GM13977 (cell line): ENCODE measurements at regions not wholly inside any gene's neighbourhood (a gene's known extent, or its start where the extent isn't known, plus 50 kb on each side); places are given as distances from the start of the nearest gene placed in this dataset.

ENCODE experiments used
- DNase-seq: peaks from one replicate; pipeline ENCODE4 v3.0.0; 2012; ENCODE audit warnings: low spot score
- in situ Hi-C: fragments of 300-500 bp; cut with MboI; formaldehyde crosslinking; loops from one replicate; pipeline ENCODE4 v1.12.0; 2022; ENCODE audit warnings: low sequenced_read_pairs, low pct_unique_long_range_greater_than_20kb, mixed read lengths, inconsistent platforms; ENCODE audit not compliant: unreplicated experiment
- TF ChIP-seq, protein P1 (sequence below): IDR thresholded peaks from 2 replicates; pipeline ENCODE4 v1.5.1; 2012; ENCODE audit warnings: mild to moderate bottlenecking, control low read depth; ENCODE audit not compliant: insufficient read depth; ENCODE audit errors: extremely low read depth, missing control alignments

DNA sequence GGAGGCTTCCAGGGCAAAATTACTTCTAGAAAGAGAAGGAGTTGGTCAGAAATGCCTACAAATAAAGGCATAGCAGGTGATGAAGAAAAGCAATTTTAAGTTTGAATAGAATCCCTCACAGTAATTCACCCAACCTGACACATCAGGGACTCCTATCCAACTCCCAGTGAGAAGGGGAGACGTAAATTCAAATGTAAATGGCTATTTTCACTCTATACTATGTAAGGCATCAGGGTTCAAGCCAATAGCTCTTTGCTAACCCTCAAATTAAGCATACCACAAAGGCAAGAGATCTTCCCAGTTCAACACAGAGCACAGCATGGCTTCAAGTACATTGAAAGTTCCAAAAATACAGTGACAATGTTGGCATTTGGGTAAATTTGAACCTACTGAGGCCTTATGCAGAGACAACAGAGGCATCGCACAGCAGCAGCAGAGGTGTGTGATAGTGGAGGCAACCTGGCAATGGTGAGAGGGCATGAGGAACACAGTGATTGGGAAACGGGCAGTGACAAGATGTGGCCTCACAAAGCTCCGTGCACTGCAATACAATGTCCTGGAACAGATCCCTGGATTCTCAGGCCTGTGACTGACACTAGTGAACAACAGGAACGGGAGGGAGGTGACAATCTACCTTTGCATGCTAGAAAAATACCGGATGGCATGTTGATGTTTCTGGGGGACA is 95.7 kb downstream of the VSTM2A start:
- DNase-seq, result no peak
- in situ Hi-C loops, result no loop called here

DNA sequence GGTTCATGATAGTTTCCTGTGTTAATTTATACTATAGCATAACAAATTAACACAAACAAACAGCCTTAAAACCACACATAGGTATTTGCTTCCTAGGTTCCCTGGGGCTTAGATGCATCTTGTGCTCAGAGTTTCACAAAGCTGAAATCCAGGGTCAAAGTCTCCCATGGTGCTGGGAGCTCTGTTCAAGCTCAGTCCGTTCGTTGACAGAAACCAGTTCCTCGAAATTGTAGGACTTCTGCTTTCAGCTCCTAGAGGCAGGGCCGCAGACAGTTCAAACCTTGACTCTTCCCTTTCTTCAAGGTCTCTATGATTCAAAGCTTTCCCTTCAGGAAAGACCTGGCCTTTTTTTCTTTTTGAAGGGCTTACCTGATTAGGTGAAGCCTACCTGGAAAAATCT is 90.5 kb downstream of the VSTM2A start:
- in situ Hi-C loops, result no loop called here
- TF ChIP-seq, protein P1, sequence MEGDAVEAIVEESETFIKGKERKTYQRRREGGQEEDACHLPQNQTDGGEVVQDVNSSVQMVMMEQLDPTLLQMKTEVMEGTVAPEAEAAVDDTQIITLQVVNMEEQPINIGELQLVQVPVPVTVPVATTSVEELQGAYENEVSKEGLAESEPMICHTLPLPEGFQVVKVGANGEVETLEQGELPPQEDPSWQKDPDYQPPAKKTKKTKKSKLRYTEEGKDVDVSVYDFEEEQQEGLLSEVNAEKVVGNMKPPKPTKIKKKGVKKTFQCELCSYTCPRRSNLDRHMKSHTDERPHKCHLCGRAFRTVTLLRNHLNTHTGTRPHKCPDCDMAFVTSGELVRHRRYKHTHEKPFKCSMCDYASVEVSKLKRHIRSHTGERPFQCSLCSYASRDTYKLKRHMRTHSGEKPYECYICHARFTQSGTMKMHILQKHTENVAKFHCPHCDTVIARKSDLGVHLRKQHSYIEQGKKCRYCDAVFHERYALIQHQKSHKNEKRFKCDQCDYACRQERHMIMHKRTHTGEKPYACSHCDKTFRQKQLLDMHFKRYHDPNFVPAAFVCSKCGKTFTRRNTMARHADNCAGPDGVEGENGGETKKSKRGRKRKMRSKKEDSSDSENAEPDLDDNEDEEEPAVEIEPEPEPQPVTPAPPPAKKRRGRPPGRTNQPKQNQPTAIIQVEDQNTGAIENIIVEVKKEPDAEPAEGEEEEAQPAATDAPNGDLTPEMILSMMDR, result no peak
- DNase-seq, result no peak

More for the DNA sequence above, 95.7 kb downstream of the VSTM2A start:
- TF ChIP-seq, protein P1, result no peak

DNA sequence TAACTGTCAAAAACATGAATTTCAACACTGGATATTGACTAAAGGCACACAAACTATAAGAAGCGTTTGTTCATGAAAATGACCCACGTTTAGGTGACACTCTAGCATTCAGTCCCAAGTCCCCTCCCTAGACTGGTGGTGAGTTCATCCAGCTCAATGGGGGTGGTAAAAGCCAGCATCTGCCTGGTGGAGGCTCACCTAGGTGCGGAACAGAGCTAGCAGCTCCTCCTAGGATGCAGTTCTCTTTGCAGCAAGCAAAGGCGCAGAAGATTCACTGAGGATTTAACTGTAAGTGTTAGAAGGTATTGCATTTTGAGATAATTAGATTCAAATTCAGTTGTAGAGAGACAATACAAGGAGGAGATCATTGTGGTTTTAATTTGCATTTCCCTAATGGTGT is 87.6 kb downstream of the VSTM2A start:
- in situ Hi-C loops, result no loop called here
- TF ChIP-seq, protein P1, result no peak
- DNase-seq, result no peak

DNA sequence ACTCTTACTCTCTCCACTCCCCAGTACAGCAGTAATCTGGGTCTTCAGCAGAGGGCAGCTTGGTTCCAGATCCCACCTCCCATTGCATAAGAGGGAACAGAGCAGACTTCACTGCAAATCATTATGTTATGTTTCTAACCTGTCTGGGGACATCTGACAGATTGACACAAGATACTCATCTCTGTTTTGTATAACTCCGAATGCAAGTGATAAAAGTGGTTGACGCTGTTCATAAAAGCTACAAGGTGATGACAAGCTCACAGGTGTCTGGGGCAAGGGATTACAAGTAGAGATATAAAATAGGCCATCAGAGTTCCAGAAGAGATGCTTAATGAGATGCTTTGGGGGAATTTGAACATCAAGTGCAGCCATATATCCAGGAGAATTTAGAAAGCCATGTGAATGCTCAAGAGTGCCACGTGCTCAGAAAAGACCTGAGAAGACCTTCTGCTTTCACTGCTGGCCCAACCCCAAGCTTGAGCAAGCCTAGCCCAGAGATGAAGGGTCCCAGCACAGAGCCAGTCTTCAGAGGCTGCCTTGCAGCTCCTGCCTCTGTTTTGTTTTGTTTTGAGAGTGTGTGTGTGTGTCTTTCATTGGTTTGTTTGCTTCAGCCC is 80.6 kb downstream of the VSTM2A start:
- TF ChIP-seq, protein P1, result no peak
- DNase-seq, result no peak
- in situ Hi-C loops, result no loop called here
